Neural progenitor cell (in vitro differentiated cells): ENCODE measurements at regions not wholly inside any gene's neighbourhood (a gene's known extent, or its start where the extent isn't known, plus 50 kb on each side); places are given as distances from the start of the nearest gene placed in this dataset.

Experiments
- DNase-seq: peaks from one replicate; pipeline ENCODE4 v3.0.0-alpha.2; 2016; ENCODE audit warnings: low spot score
- H2AFZ ChIP-seq: fragments of 200-600 bp; sonication (generic); replicated peaks from 2 replicates; pipeline ENCODE4 v1.6.1; 2016; ENCODE audit warnings: antibody characterized with exemption
- H3F3A ChIP-seq: fragments of 200-600 bp; sonication (generic); 2 replicates; pipeline ENCODE4 v1.6.1; 2016; ENCODE audit warnings: antibody characterized with exemption, low read depth
- H3K27ac ChIP-seq: fragments of 200-600 bp; sonication (generic); 2 replicates; pipeline ENCODE4 v1.5.1; 2016; ENCODE audit warnings: mild to moderate bottlenecking
- H3K27me3 ChIP-seq: fragments of 200-600 bp; sonication (generic); 2 replicates; pipeline ENCODE4 v1.6.1; 2016; ENCODE audit warnings: mild to moderate bottlenecking, moderate library complexity
- H3K36me3 ChIP-seq: fragments of 200-600 bp; sonication (generic); 2 replicates; pipeline ENCODE4 v1.5.1; 2016
- H3K4me1 ChIP-seq: fragments of 200-600 bp; sonication (generic); 2 replicates; pipeline ENCODE4 v1.6.1; 2016; ENCODE audit warnings: mixed run types
- H3K4me2 ChIP-seq: fragments of 200-600 bp; sonication (generic); 2 replicates; pipeline ENCODE4 v1.6.1; 2016
- H3K4me3 ChIP-seq: fragments of 200-600 bp; sonication (generic); 2 replicates; pipeline ENCODE4 v1.5.1; 2016
- H3K79me2 ChIP-seq: fragments of 200-600 bp; sonication (generic); 2 replicates; pipeline ENCODE4 v1.6.1; 2016; ENCODE audit warnings: low read depth
- H3K9ac ChIP-seq: fragments of 200-600 bp; sonication (generic); 2 replicates; pipeline ENCODE4 v1.6.1; 2016
- H3K9me3 ChIP-seq: fragments of 200-600 bp; sonication (generic); 2 replicates; pipeline ENCODE4 v1.5.1; 2016; ENCODE audit warnings: low read depth
- H4K20me1 ChIP-seq: fragments of 200-600 bp; sonication (generic); 2 replicates; pipeline ENCODE4 v1.6.1; 2016; ENCODE audit warnings: low read depth
- H3K27ac Mint-ChIP-seq: 3 replicates; pipeline ENCODE4 v1.8.0; 2021; ENCODE audit warnings: mixed read lengths
- H3K27me3 Mint-ChIP-seq: 2 replicates; pipeline ENCODE4 v1.8.0; 2022; ENCODE audit warnings: low read depth, mild to moderate bottlenecking, inconsistent platforms, moderate library complexity, mixed read lengths; ENCODE audit not compliant: insufficient read depth
- H3K36me3 Mint-ChIP-seq: 3 replicates; pipeline ENCODE4 v1.8.0; 2021; ENCODE audit warnings: mixed read lengths
- H3K4me1 Mint-ChIP-seq: 3 replicates; pipeline ENCODE4 v1.8.0; 2021; ENCODE audit warnings: mixed read lengths
- H3K4me3 Mint-ChIP-seq: 3 replicates; pipeline ENCODE4 v1.8.0; 2021; ENCODE audit warnings: mild to moderate bottlenecking, moderate library complexity, mixed read lengths
- H3K9me3 Mint-ChIP-seq: 3 replicates; pipeline ENCODE4 v1.8.0; 2020; ENCODE audit warnings: mixed read lengths
- EZH2 ChIP-seq: fragments of 200-600 bp; sonication (generic); IDR thresholded peaks from 2 replicates; pipeline ENCODE4 v1.6.1; 2017; ENCODE audit warnings: antibody characterized with exemption, mild to moderate bottlenecking, moderate library complexity
- EZH2phosphoT487 ChIP-seq: fragments of 200-600 bp; sonication (generic); IDR thresholded peaks from 2 replicates; pipeline ENCODE4 v1.6.1; 2017; ENCODE audit warnings: antibody characterized with exemption
- TF ChIP-seq, protein P1 (sequence below): fragments of 200-600 bp; sonication (generic); IDR thresholded peaks from 2 replicates; pipeline ENCODE4 v1.5.1; 2017; ENCODE audit warnings: antibody characterized with exemption, mild to moderate bottlenecking

DNA sequence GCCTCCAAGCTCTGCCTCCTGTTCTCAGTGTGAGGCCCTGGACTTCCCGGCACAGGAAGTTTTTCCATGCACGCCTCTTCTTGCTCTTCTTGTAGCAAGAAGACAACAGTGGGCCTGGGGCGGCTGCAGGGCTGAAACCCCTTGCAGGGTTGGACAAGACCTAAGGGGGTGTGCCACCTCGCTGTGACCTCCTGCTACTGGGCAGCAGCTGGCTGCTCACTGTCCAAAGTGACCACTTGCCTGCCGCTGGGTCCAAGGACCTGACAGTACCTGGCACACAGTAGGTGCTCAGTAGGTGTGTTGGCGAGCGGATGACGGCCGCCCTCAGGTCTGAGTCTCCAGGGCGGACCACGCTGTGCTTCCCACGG lies 331.6 kb downstream of the C16orf95 start:
- Histone ChIP-seq H4K20me1 (no peaks in the 10 kb centered on the region), H3K4me1 (peaks cover 17% of the 10 kb centered on the region), H3F3A (peaks cover 10% of the 10 kb centered on the region), H3K36me3 (no peaks in the 10 kb centered on the region), H3K9me3 (no peaks in the 10 kb centered on the region), H3K4me3 (no peak overlapping the region), H3K79me2 (no peaks in the 10 kb centered on the region), H3K27me3 (no peaks in the 10 kb centered on the region), H3K27ac (no peak overlapping the region), H3K9ac (no peak overlapping the region), H3K4me2 (no peak overlapping the region), H2AFZ (no peak overlapping the region)
- Mint-ChIP-seq H3K36me3 (no peaks in the 10 kb centered on the region), H3K4me1 (peaks cover 13% of the 10 kb centered on the region), H3K27ac (no peak overlapping the region), H3K9me3 (peaks cover 2% of the 10 kb centered on the region), H3K27me3 (peaks cover 24% of the 10 kb centered on the region), H3K4me3 (no peak overlapping the region)
- TF ChIP-seq EZH2 = no peak
- no peak for TF ChIP-seq EZH2phosphoT487
- TF ChIP-seq, protein P1, sequence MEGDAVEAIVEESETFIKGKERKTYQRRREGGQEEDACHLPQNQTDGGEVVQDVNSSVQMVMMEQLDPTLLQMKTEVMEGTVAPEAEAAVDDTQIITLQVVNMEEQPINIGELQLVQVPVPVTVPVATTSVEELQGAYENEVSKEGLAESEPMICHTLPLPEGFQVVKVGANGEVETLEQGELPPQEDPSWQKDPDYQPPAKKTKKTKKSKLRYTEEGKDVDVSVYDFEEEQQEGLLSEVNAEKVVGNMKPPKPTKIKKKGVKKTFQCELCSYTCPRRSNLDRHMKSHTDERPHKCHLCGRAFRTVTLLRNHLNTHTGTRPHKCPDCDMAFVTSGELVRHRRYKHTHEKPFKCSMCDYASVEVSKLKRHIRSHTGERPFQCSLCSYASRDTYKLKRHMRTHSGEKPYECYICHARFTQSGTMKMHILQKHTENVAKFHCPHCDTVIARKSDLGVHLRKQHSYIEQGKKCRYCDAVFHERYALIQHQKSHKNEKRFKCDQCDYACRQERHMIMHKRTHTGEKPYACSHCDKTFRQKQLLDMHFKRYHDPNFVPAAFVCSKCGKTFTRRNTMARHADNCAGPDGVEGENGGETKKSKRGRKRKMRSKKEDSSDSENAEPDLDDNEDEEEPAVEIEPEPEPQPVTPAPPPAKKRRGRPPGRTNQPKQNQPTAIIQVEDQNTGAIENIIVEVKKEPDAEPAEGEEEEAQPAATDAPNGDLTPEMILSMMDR = no peak
- no peak for DNase-seq

DNA sequence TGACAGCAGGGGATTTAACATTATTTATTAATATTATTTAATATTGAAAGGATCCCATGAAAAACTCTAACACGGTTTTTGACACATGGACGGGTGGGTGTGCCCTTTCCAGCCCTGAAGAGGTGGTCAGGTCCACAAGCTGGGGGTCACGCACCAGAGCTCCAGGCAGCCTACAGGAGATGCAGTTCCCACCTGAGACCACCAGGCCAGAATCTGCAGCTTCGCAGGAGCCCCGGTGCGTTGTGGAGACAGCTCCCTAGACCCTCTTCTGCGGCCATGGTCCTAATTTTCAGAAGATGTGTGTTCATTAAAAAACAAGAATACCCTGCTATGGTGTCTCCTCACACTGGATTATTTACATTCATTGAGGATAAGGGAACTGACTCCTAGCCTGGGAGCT lies 331.1 kb downstream of the C16orf95 start:
- no peaks in the 10 kb centered on the region for H3K27me3 ChIP-seq
- Mint-ChIP-seq H3K9me3 (peaks cover 2% of the 10 kb centered on the region), H3K36me3 (no peaks in the 10 kb centered on the region), H3K27me3 (peaks cover 26% of the 10 kb centered on the region), H3K4me3 (no peak overlapping the region), H3K27ac (no peak overlapping the region), H3K4me1 (peaks cover 13% of the 10 kb centered on the region)
- H3K79me2 ChIP-seq = no peaks in the 10 kb centered on the region
- no peaks in the 10 kb centered on the region for H4K20me1 ChIP-seq
- H2AFZ ChIP-seq = no peak overlapping the region
- H3F3A ChIP-seq = peaks cover 10% of the 10 kb centered on the region
- no peak overlapping the region for H3K4me2 ChIP-seq
- H3K4me3 ChIP-seq = no peak overlapping the region
- H3K27ac ChIP-seq = no peak overlapping the region
- no peak overlapping the region for H3K9ac ChIP-seq
- H3K4me1 ChIP-seq = peaks cover 17% of the 10 kb centered on the region
- no peaks in the 10 kb centered on the region for H3K9me3 ChIP-seq
- DNase-seq = no peak
- TF ChIP-seq EZH2 (no peak), EZH2phosphoT487 (no peak)
- TF ChIP-seq, protein P1 = peak; percentile 28
- H3K36me3 ChIP-seq = no peaks in the 10 kb centered on the region

DNA sequence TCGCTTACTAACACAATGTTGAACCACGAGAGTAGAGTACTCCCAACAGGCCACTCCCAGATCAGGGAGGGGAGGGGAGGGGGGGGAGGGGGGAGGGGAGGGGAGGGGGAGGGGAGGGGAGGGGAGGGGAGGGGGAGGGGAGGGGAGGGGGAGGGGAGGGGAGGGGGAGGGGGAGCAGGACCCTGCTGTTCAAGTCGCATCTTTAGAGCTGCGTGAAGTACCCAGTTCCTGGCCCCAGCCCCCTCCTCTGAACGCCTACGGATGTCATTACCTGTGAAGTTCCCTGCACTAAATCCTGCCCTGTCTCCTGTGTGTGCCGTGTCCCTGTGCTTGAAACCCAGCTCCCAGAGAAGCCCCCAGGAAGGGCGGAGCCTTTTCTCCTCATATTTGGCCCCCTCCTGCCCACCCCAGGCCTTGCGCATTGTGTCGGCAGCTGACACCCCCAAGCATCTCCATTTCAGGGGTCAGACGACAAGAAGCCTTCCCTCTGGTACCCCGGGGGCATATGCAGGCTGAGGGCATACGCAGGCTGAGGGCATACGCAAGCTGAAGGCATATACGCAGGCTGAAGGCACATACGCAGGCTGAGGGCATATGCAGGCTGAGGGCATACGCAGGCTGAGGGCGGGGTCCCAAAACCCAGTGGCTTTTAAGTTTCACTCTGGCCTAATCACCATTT lies 330.2 kb downstream of the C16orf95 start:
- H3K4me1 Mint-ChIP-seq = peaks cover 13% of the 10 kb centered on the region
- no peak overlapping the region for H3K4me3 Mint-ChIP-seq
- no peak for DNase-seq

More for the DNA sequence above, 330.2 kb downstream of the C16orf95 start:
- Histone ChIP-seq H3K9me3 (no peaks in the 10 kb centered on the region), H3K4me1 (peaks cover 17% of the 10 kb centered on the region), H3F3A (peaks cover 10% of the 10 kb centered on the region), H3K79me2 (no peaks in the 10 kb centered on the region), H3K27me3 (no peaks in the 10 kb centered on the region), H4K20me1 (no peaks in the 10 kb centered on the region), H3K9ac (no peak overlapping the region), H3K36me3 (no peaks in the 10 kb centered on the region), H3K4me2 (no peak overlapping the region), H3K27ac (no peak overlapping the region), H3K4me3 (no peak overlapping the region), H2AFZ (no peak overlapping the region)
- H3K27me3 Mint-ChIP-seq = peaks cover 25% of the 10 kb centered on the region
- peaks cover 2% of the 10 kb centered on the region for H3K9me3 Mint-ChIP-seq
- H3K36me3 Mint-ChIP-seq = no peaks in the 10 kb centered on the region
- TF ChIP-seq EZH2 (no peak), EZH2phosphoT487 (no peak)
- no peak overlapping the region for H3K27ac Mint-ChIP-seq
